Activated CD4-positive, alpha-beta T cell treated with anti-CD3 and anti-CD28 coated beads for 4 hours (primary cell): ENCODE measurements at regions not wholly inside any gene's neighbourhood (a gene's known extent, or its start where the extent isn't known, plus 50 kb on each side); places are given as distances from the start of the nearest gene placed in this dataset.

Experiments
- DNase-seq, 2 donors: peaks; one replicate each; pipeline ENCODE4 v3.0.0-alpha.2; 2020

GRCh38 chr10:3016016-3016415 is 51.3 kb upstream of the PFKP start:
- no peak for DNase-seq

DNA sequence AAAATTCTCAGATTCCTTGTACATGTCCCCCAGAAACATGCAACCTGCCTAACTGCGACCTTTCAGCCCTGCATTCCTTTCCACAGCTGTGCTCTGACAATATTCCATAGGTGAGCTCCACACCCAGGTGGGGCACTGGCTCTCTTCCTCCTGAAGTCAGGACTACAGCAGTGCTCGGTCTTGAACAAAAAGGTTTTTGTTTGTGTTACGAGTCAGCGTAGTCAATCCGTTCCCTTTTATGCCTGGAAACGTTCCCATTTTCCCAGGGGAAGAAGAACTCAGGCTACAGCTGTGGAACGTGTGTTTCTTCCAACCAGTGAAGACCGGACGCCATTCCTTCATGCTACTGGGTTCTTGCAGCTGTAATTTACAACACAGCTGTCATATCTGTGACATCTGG is 52.4 kb upstream of the PFKP start:
- DNase-seq = no peak

GRCh38 chr10:3012223-3012622 is 55.1 kb upstream of the PFKP start:
- no peak for DNase-seq

DNA sequence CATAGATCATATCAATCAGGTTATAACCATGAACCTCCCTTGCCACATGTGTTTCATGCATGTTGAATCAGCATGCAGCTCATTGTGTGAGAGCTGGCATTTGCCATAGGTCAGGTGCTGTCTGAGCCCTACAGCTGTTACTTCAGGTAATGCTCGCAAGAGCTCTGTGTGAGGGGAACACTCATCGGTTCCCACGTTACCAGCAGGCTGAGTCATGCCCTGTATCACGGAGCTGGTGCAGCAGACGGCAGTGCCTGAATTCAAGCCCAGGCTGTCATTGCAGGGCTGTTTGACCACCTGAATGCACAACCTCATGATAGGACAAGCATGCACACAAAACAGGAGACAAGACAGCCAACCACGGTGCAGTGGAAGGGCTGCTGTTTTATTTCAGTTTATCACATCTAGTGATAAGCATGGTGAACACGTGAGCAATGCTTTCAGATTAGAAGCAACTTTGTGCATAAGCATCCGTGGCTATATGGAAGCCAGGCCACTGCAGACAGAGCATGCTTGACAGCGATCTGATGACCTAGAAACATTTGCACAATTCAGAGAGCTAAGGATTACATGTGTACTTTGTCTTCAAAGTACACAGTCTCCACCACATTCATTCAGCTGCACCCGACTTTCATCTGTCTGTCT is 56.4 kb upstream of the PFKP start:
- DNase-seq = no peak

DNA sequence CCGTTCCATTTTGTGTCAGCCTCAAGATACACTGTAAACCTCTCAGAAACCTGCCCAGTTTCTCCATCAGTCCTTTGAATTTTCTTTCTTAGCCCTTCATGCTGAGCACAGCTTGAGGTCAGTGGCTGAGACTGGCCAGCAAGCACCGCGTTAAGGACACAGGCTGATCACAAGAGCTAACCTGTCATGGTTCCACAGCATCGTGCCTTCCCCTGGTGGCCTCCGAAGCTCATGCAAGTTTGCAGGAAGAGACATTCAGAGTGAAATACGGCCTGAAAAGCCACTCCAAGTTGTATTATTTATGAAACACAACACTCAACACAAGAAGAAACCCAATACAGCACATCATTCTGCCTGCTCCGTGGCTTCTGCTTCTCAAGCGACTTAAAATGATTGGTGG is 57.0 kb upstream of the PFKP start:
- DNase-seq = no peak

- DNase-seq = no peak
These were observed 58.0 kb upstream of the PFKP start for GRCh38 chr10:3009341-3009740.

- DNase-seq = no peak
These were observed 58.7 kb upstream of the PFKP start for GRCh38 chr10:3008518-3009195.

DNA sequence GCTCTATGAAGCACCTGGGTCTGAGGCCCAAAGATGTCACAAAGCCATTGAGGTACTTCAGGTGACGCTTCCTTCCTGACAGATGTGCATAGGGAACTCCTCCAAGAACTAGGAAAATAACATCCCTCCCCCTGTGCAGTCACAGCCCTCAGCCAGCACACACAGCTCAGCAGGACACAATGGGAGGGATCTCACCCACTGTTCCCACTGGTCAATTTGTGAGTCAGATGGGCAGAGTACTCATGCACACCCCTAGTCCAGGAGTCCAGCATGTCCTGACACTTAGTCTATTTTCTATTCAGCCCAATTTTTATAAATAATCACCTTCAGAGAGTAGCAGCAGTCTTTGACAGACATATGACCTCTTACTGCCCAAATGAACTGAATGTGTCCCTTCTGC is 60.7 kb upstream of the PFKP start:
- no peak for DNase-seq

DNA sequence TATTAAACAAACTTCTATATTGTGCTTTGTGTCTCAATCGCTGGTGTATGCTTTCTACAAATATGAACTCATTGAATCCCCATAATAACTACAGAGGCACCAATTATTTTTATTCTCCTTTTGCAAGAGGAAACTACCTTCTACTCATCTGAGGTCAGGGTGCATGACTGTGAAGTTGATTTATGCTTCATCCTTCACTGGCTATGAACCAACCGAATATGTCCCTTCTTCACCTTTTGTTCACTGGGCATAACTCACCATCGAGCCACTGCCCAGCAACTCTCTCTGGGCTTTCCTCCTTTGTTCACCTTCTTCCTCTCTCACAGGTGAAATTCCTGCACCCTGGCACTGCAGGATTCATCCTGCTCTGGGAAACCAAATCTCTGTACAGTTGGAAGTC is 61.3 kb upstream of the PFKP start:
- DNase-seq = no peak

GRCh38 chr10:3002304-3002703 is 65.0 kb upstream of the PFKP start:
- no peak for DNase-seq

DNA sequence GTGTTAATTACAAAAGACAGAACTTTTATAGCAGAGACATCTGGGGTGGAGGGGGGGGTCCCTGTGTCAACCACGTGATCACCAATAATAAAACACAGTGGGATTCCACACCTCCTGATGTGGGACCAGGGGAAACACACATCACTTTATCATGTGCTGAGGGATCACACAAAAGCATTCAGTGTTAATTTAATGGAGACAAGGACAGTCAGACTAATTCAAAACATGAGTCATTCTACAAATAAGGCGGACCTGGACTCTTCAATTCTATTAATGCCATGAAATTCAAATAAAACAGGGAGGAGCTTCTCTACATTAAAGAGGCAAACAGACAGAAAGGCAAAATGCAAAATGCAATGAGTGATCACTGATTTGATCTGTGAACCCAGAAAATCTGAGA is 67.3 kb upstream of the PFKP start:
- DNase-seq = no peak

GRCh38 chr10:2994221-2994961 is 73.0 kb upstream of the PFKP start:
- no peak for DNase-seq

GRCh38 chr10:2993636-2994035 is 73.7 kb upstream of the PFKP start:
- DNase-seq = no peak

DNA sequence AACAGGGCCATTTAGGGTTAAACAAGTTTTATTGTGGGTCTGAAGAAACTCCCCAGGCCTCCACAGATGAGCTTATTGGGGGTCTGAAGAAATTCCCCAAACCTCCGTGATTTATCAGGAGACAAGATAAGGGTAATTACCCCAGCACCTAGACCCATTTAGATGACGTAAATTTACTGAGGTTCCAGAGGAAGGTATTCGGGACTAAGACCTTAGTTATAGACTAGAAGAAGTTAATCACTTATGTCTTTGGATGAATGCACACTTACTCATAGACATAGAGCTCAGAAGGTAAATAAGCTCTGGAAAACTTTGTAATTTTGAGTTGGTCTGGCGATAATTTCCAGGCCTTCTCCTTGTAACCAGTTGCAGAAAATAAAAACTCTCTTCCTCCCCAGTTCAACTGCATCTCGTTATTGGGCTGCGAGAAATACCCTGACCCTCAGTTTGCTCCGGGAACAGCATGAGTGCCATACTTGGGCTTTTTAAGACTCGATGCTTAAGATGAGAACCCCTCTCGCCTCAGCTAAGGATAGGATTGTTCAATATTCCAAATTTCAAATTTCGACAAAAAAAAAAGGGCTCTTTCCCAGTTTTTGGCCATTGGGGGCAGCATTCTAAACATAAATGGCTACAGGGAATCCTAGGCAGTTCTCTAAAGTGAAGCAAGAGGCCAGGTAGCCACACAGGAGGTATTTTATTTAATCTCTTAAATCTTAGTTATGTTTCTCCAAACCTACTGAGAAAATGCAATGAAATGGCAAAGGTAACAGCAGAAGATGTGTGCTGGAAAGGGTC is 74.7 kb upstream of the PFKP start:
- DNase-seq = no peak

DNA sequence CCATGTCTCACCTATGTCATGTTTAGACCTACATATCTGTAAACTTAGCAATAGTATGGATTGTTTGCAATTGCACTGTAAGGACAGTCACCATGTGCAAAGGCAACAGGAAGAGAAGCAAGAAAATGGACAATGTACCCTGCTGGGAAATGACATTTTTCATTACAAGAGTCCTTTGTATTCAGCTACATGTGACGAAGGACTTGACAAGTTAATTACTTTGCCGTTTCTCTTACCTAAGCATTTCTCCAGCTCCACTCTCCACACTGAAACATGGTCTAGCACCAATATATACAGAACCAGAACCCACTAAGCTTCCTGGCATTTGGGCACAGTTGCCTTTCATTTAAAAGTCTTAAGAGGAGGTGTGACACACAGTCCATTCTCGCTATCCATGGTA is 76.6 kb upstream of the PFKP start:
- DNase-seq = no peak

GRCh38 chr10:2989292-2989947 is 77.9 kb upstream of the PFKP start:
- DNase-seq = no peak

- no peak for DNase-seq
These were observed 80.1 kb upstream of the PFKP start for GRCh38 chr10:2987185-2987768.

- no peak for DNase-seq
These were observed 81.0 kb upstream of the PFKP start for GRCh38 chr10:2986391-2986801.

DNA sequence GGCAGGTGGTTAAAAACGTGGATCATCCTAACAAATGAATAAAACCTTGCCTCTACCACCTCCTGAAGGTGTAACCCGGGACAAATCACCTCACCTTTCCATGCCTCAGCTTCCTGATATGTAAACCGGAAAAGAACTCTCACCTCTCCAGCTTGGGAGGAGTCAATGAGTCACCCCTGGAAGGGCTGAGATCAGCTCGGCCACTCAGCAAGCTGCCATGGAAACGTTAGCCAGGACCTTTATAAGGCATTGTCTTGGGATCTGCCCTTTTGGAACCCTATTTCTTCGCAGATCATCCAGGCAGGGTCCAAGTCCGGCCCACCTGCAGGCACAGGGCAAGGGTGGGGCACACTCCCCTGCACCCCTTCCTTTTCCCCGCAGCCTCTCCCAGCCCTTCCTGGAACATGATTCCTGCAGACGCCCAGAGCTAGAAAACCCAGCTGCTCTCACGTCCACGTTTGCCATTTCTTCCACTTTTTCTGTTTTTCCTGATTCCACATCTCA is 81.6 kb upstream of the PFKP start:
- DNase-seq = no peak

- no peak for DNase-seq
These were observed 82.7 kb upstream of the PFKP start for GRCh38 chr10:2984682-2985081.

DNA sequence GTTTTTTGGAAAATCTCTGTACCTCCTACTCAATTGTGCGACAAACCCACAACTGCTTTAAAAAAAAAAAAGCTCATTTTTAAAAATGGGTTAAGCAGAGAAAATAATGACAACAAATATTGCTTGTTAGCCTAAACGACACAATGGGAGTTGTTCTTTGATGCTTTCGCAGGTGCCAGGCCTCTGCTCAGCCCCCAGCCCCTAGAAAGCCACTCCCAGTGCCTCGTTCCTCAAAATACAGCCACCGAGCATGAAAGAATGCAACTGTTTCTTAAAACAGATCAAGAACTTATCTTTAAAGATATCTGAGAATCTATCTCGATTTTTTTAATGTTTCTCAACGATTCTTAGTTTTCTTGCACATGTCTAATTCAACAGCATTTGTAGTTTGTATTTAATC is 85.2 kb upstream of the PFKP start:
- DNase-seq = no peak

GRCh38 chr10:2981361-2981801 is 86.0 kb upstream of the PFKP start:
- DNase-seq = no peak
